ENCODE measurements at regions not wholly inside any gene's neighbourhood (a gene's known extent, or its start where the extent isn't known, plus 50 kb on each side); places are given as distances from the start of the nearest gene placed in this dataset.

DNA sequence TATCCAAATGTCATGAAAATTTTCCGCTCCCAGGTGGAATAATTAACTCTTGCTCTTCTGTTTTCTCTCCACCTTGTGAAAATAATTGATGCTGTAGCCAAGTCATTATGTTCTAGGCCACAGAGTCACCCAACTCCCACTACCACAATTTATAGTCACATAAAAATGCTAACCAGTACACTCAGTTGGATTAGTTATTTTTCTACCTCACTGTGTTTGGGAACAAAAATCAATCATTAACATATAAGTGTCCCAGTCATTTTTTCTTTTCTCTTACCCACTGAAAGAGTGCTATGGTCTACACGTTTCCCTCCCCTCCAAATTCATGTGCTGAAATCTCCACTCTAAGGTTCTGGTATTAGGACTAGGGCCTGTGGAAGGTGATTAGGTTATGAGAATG, 255.6 kb upstream of the LMCD1 start:
- no peaks in the 10 kb centered on the region for H3K4me1 ChIP-seq
- WGBS, 5 donors = 17 to 68% (median 61%) methylated on average over 2 of the region's 2 CpGs
- no peak overlapping the region for H3K27ac ChIP-seq
- intact Hi-C loops (cut with DNase I; ENCODE audit: low total_unique reads) = no loop called here
- no peak for TF ChIP-seq POLR2A (IDR thresholded peaks at IDR 0.05)
- TF ChIP-seq EP300 (IDR thresholded peaks at IDR 0.05) = no peak
- no peak for TF ChIP-seq POLR2AphosphoS5 (IDR thresholded peaks at IDR 0.05)
- TF ChIP-seq, protein P1, sequence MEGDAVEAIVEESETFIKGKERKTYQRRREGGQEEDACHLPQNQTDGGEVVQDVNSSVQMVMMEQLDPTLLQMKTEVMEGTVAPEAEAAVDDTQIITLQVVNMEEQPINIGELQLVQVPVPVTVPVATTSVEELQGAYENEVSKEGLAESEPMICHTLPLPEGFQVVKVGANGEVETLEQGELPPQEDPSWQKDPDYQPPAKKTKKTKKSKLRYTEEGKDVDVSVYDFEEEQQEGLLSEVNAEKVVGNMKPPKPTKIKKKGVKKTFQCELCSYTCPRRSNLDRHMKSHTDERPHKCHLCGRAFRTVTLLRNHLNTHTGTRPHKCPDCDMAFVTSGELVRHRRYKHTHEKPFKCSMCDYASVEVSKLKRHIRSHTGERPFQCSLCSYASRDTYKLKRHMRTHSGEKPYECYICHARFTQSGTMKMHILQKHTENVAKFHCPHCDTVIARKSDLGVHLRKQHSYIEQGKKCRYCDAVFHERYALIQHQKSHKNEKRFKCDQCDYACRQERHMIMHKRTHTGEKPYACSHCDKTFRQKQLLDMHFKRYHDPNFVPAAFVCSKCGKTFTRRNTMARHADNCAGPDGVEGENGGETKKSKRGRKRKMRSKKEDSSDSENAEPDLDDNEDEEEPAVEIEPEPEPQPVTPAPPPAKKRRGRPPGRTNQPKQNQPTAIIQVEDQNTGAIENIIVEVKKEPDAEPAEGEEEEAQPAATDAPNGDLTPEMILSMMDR (IDR thresholded peaks at IDR 0.05) = no peak
- DNase-seq = no peak
- no peak overlapping the region for H3K4me3 ChIP-seq
- H3K27me3 ChIP-seq = no peaks in the 10 kb centered on the region
- no peaks in the 10 kb centered on the region for H3K36me3 ChIP-seq
- peaks cover 0 to 17% (median 2%) of the 10 kb centered on the region in 4 donors for H3K9me3 ChIP-seq

DNA sequence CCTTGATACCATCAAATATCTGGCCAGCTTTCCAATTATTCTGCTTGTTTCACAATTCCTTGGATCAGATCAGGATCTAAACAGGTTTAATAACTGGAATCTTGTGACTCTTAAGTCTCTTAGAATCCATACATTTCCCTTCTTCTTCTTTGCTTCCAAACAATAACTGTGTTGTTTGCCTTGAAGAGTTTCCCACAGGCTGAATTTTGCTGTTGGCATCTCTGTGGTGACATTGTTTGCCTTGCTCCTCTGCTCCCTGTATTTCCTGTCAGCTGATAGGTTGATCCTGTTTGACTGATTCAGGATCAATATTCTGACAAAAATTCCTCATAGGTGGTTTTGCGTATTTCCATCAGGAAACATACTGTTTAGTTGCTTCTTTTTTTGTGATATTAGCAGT, 248.4 kb upstream of the LMCD1 start:
- no peak overlapping the region for H3K4me3 ChIP-seq

DNA sequence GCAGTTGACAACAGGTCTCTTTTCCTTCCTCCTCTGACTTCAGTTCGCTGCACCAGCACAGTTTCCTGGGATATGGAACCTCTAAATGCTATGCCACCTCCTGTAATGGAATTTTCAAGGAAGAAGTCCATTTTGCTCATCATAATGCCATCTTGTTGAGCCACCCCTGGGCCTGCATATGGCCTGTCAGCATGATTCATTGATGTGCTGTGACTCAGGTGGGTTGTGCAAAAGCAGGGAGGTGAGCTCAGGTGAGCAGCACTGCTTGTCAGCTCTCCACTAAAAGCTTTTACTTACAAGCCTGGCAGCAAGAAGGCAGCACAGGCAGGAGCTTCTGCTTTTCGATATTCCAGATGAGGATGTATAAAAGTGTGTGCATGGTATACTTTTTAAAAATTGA, 247.1 kb upstream of the LMCD1 start:
- 89 to 93% (median 91%) methylated on average over 2 of the region's 2 CpGs for WGBS, 5 donors
- DNase-seq = no peak
- no peaks in the 10 kb centered on the region for H3K27me3 ChIP-seq

More for the DNA sequence above, 248.4 kb upstream of the LMCD1 start:
- no peaks in the 10 kb centered on the region for H3K4me1 ChIP-seq
- 93 to 100% (median 96%) methylated on average over 1 of the region's 1 CpG for WGBS, 5 donors
- intact Hi-C loops (cut with DNase I; ENCODE audit: low total_unique reads) = no loop called here
- H3K9me3 ChIP-seq = peaks cover 0 to 5% (median 0%) of the 10 kb centered on the region in 4 donors
- no peaks in the 10 kb centered on the region for H3K27me3 ChIP-seq
- H3K27ac ChIP-seq = no peak overlapping the region
- no peak for TF ChIP-seq POLR2A (IDR thresholded peaks at IDR 0.05)
- TF ChIP-seq, protein P1 (IDR thresholded peaks at IDR 0.05) = no peak
- TF ChIP-seq EP300 (IDR thresholded peaks at IDR 0.05) = no peak
- TF ChIP-seq POLR2AphosphoS5 (IDR thresholded peaks at IDR 0.05) = no peak
- no peak for DNase-seq
- H3K36me3 ChIP-seq = no peaks in the 10 kb centered on the region

DNA sequence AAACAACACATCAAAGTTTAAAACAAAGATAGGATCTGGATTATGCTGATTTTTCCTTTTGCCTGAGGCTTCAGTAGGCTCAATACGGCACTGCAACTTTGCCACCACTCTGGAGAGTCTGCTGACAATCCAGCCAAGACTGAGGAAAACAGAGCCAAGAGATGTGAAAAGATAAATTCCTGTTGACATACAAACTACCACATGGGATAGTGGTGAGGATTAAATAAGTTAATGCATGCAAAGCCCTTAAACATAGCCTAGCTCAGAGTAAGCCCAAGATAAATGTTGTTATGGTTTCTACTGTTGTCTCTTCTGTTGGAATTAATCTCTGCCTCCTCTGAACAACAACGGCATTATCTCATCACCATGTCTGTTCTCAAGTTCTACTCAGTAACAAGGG, 245.9 kb upstream of the LMCD1 start:
- Histone ChIP-seq H3K27me3 (no peaks in the 10 kb centered on the region), H3K9me3 (peaks cover 0 to 9% (median 4%) of the 10 kb centered on the region in 4 donors), H3K4me1 (no peaks in the 10 kb centered on the region), H3K36me3 (no peaks in the 10 kb centered on the region), H3K27ac (no peak overlapping the region), H3K4me3 (no peak overlapping the region)
- intact Hi-C loops (cut with DNase I; ENCODE audit: low total_unique reads) = no loop called here
- DNase-seq = peak in 1 of 2 donors; percentile 24
- no peak for TF ChIP-seq POLR2AphosphoS5 (IDR thresholded peaks at IDR 0.05)
- no peak for TF ChIP-seq POLR2A (IDR thresholded peaks at IDR 0.05)
- WGBS, 5 donors = 59 to 81% (median 65%) methylated on average over 2 of the region's 2 CpGs

More for the DNA sequence above, 247.1 kb upstream of the LMCD1 start:
- H3K4me3 ChIP-seq = no peak overlapping the region
- intact Hi-C loops (cut with DNase I; ENCODE audit: low total_unique reads) = no loop called here
- no peak for TF ChIP-seq EP300 (IDR thresholded peaks at IDR 0.05)
- TF ChIP-seq POLR2AphosphoS5 (IDR thresholded peaks at IDR 0.05) = no peak
- no peak for TF ChIP-seq POLR2A (IDR thresholded peaks at IDR 0.05)
- TF ChIP-seq, protein P1 (IDR thresholded peaks at IDR 0.05) = no peak
- H3K4me1 ChIP-seq = no peaks in the 10 kb centered on the region
- H3K9me3 ChIP-seq = peaks cover 0 to 5% (median 0%) of the 10 kb centered on the region in 4 donors
- H3K36me3 ChIP-seq = no peaks in the 10 kb centered on the region
- H3K27ac ChIP-seq = no peak overlapping the region

DNA sequence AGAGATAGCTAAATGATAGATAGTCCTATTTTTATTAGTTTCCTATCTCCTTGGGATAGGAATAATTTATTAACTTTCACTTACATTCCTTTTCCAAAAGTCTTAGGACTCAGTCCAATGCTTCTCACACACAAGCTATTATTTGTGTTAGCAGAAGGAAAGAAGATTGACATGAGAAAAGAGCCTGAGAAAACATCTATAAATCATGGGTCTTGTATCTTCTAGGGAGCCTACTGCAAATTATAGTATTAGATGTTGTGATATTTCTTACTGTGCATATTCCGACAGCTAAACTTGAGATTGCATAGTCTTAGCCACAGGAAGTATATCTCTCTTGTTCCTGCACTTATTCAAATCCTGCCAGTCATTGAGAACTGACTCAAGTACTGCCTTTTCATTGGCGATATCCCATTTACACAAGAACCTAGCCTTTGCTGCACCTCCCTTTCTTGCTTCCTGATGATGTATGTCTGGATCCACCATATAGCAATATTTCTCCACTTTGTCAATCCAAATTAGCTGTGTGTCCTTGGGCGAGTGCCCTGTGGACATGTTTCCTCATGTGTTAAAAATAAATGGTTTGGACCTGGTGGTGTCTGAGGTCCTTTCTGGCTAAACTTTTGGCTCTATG, 245.1 kb upstream of the LMCD1 start:
- intact Hi-C loops (cut with DNase I; ENCODE audit: low total_unique reads) = no loop called here
- peaks cover 0 to 6% (median 5%) of the 10 kb centered on the region in 4 donors for H3K9me3 ChIP-seq
- 73 to 91% (median 80%) methylated on average over 3 of the region's 3 CpGs for WGBS, 5 donors
- H3K27me3 ChIP-seq = no peaks in the 10 kb centered on the region
- H3K4me3 ChIP-seq = no peak overlapping the region
- H3K27ac ChIP-seq = no peak overlapping the region
- no peaks in the 10 kb centered on the region for H3K36me3 ChIP-seq
- no peak for DNase-seq
- no peaks in the 10 kb centered on the region for H3K4me1 ChIP-seq
- TF ChIP-seq, protein P1 (IDR thresholded peaks at IDR 0.05) = no peak
- TF ChIP-seq EP300 (IDR thresholded peaks at IDR 0.05) (no peak), POLR2AphosphoS5 (IDR thresholded peaks at IDR 0.05) (no peak)

Measured in stomach (tissue), 8 donors.